PC-9 (cell line): ENCODE measurements at regions not wholly inside any gene's neighbourhood (a gene's known extent, or its start where the extent isn't known, plus 50 kb on each side); places are given as distances from the start of the nearest gene placed in this dataset.

Experiments used
- BruUV-seq: library from RNA; stranded (reverse); fragments of 400-500 nt; replicated peaks from 2 replicates; lab custom pipeline; 2021; lab: Mats Ljungman, UMichigan
- CTCF ChIA-PET: fragments of 300-600 bp; sonication (Branson Sonifier 250); formaldehyde crosslinking; loops from one replicate; lab custom pipeline; 2022; ENCODE audit warnings: antibody characterized with exemption; lab: Charles Lee
- POLR2A ChIA-PET: fragments of 300-600 bp; sonication (Branson Sonifier 250); formaldehyde crosslinking; loops from one replicate; lab custom pipeline; 2022; ENCODE audit warnings: antibody characterized with exemption; ENCODE audit not compliant: unreplicated experiment; lab: Charles Lee
- DNase-seq, 2 experiments: peaks; one replicate each; pipeline versions ENCODE4 v3.0.0 to v3.0.0-alpha.2; 2015 to 2022; ENCODE audit warnings: mixed read lengths in 1 of 2
- H2AFZ ChIP-seq: fragments of 200-600 bp; sonication (generic); 2 replicates; pipeline ENCODE4 v1.8.1; 2017; ENCODE audit warnings: antibody characterized with exemption
- H3F3A ChIP-seq: fragments of 200-600 bp; sonication (generic); 2 replicates; pipeline ENCODE4 v1.8.1; 2017; ENCODE audit warnings: antibody characterized with exemption, mild to moderate bottlenecking, low read depth; ENCODE audit not compliant: insufficient read depth
- H3K27ac ChIP-seq: fragments of 200-600 bp; sonication (generic); 2 replicates; pipeline ENCODE4 v1.6.1; 2016; ENCODE audit warnings: mixed run types
- H3K27me3 ChIP-seq: fragments of 200-600 bp; sonication (generic); 2 replicates; pipeline ENCODE4 v1.6.1; 2016; ENCODE audit warnings: low read depth, mixed run types; ENCODE audit not compliant: insufficient read depth
- H3K36me3 ChIP-seq: fragments of 200-600 bp; sonication (generic); 2 replicates; pipeline ENCODE4 v1.6.1; 2016; ENCODE audit warnings: low read depth, mixed run types
- H3K4me1 ChIP-seq: fragments of 200-600 bp; sonication (generic); replicated peaks from 2 replicates; pipeline ENCODE4 v1.6.1; 2016; ENCODE audit warnings: mixed run types; ENCODE audit not compliant: insufficient read depth
- H3K4me2 ChIP-seq: fragments of 200-600 bp; sonication (generic); 2 replicates; pipeline ENCODE4 v1.6.1; 2017; ENCODE audit warnings: mixed run types
- H3K4me3 ChIP-seq: fragments of 200-600 bp; sonication (generic); 2 replicates; pipeline ENCODE4 v1.6.1; 2016; ENCODE audit warnings: mixed run types
- H3K79me2 ChIP-seq: fragments of 200-600 bp; sonication (generic); 2 replicates; pipeline ENCODE4 v1.6.1; 2017; ENCODE audit warnings: low read depth, mixed run types
- H3K9me2 ChIP-seq: fragments of 200-600 bp; sonication (generic); 2 replicates; pipeline ENCODE4 v1.8.1; 2017; ENCODE audit warnings: mild to moderate bottlenecking; ENCODE audit not compliant: insufficient read depth
- H3K9me3 ChIP-seq: fragments of 200-600 bp; sonication (generic); 2 replicates; pipeline ENCODE4 v1.8.1; 2016; ENCODE audit warnings: low read depth; ENCODE audit not compliant: insufficient read depth
- H4K20me1 ChIP-seq: fragments of 200-600 bp; sonication (generic); 2 replicates; pipeline ENCODE4 v1.8.1; 2017; ENCODE audit not compliant: insufficient read depth
- CTCF ChIP-seq: fragments of 200-600 bp; sonication (generic); conservative IDR thresholded peaks from 2 replicates; pipeline ENCODE4 v1.6.1; 2017; ENCODE audit warnings: mixed run types, antibody characterized with exemption, mild to moderate bottlenecking, moderate library complexity
- EZH2 ChIP-seq: fragments of 200-600 bp; sonication (generic); IDR thresholded peaks from 2 replicates; pipeline ENCODE4 v1.8.0; 2017; ENCODE audit warnings: antibody characterized with exemption, low read depth
- intact Hi-C: fragments of 100-400 bp; cut with micrococcal nuclease; formaldehyde crosslinking; loops from one replicate; pipeline ENCODE4 v1.10.0; 2022; ENCODE audit not compliant: unreplicated experiment

- Histone ChIP-seq H3K36me3 (0 out of 2 replicates have a peak, but pooled peaks cover 5% of the 10 kb centered on the region), H3K4me3 (peak overlapping the region; percentile 76; the same call in 1 of the 2 replicates), H3F3A (no peaks in the 10 kb centered on the region; the same call in 1 of the 2 replicates), H3K4me1 (peaks cover 10% of the 10 kb centered on the region; the same call in 1 of the 2 replicates), H3K27me3 (no peaks in the 10 kb centered on the region), H3K9me3 (peaks cover 14% of the 10 kb centered on the region; the same call in 1 of the 2 replicates), H4K20me1 (no peaks in the 10 kb centered on the region), H3K9me2 (no peaks in the 10 kb centered on the region), H3K79me2 (peaks cover 14% of the 10 kb centered on the region; the same call in 1 of the 2 replicates), H2AFZ (peak overlapping the region; percentile 81), H3K4me2 (peak overlapping the region; percentile 77), H3K27ac (no peak overlapping the region)
- intact Hi-C loops = no loop called here
- TF ChIP-seq CTCF = no peak
- TF ChIP-seq EZH2 = no peak
- no TSS peak for BruUV-seq
- CTCF ChIA-PET = no interaction called here
- no peak for DNase-seq
- POLR2A ChIA-PET = no interaction called here
Observed at GRCh38 chr5:136466041-136466415, 100.7 kb upstream of the TRPC7 start.

GRCh38 chr5:136458481-136458880 lies 93.1 kb upstream of the TRPC7 start:
- Histone ChIP-seq H4K20me1 (no peaks in the 10 kb centered on the region), H3K4me1 (no peaks in the 10 kb centered on the region), H3K9me3 (no peaks in the 10 kb centered on the region), H3K4me2 (no peak overlapping the region), H2AFZ (no peak overlapping the region), H3K9me2 (no peaks in the 10 kb centered on the region), H3F3A (no peaks in the 10 kb centered on the region), H3K27me3 (no peaks in the 10 kb centered on the region), H3K27ac (no peak overlapping the region), H3K4me3 (no peak overlapping the region), H3K79me2 (no peaks in the 10 kb centered on the region), H3K36me3 (no peaks in the 10 kb centered on the region)
- CTCF ChIA-PET = no interaction called here
- POLR2A ChIA-PET = no interaction called here
- intact Hi-C loops = no loop called here
- no TSS peak for BruUV-seq
- DNase-seq = no peak
- no peak for TF ChIP-seq CTCF
- TF ChIP-seq EZH2 = no peak

- Histone ChIP-seq H3K79me2 (no peaks in the 10 kb centered on the region), H3K9me3 (no peaks in the 10 kb centered on the region), H3K27me3 (no peaks in the 10 kb centered on the region), H3F3A (no peaks in the 10 kb centered on the region), H3K27ac (no peak overlapping the region), H3K4me1 (no peaks in the 10 kb centered on the region), H3K4me3 (no peak overlapping the region), H3K9me2 (no peaks in the 10 kb centered on the region), H3K36me3 (no peaks in the 10 kb centered on the region), H2AFZ (no peak overlapping the region), H3K4me2 (no peak overlapping the region), H4K20me1 (no peaks in the 10 kb centered on the region)
- ChIA-PET POLR2A (no interaction called here), CTCF (no interaction called here)
- BruUV-seq = no TSS peak
- DNase-seq = no peak
- TF ChIP-seq EZH2 (no peak), CTCF (no peak)
- intact Hi-C loops = no loop called here
Observed at GRCh38 chr5:136457390-136458013, 92.2 kb upstream of the TRPC7 start.
